CD4-positive, alpha-beta T cell treated with Interleukin-6 at 100 ng/mL for 8 hours (primary cell): ENCODE measurements at regions not wholly inside any gene's neighbourhood (a gene's known extent, or its start where the extent isn't known, plus 50 kb on each side); places are given as distances from the start of the nearest gene placed in this dataset.
"Not testable (repeated sequence)": the region's sequence is repeated elsewhere in the genome, so short reads cannot be mapped to it uniquely, and the experiment has no call there.

Source experiments
- DNase-seq: peaks from one replicate; pipeline ENCODE4 v3.0.0-alpha.2; 2020; ENCODE audit warnings: mixed read lengths, low spot score

GRCh38 chr13:21879263-21879914 is 208.5 kb downstream of the FGF9 start:
- DNase-seq = no peak

DNA sequence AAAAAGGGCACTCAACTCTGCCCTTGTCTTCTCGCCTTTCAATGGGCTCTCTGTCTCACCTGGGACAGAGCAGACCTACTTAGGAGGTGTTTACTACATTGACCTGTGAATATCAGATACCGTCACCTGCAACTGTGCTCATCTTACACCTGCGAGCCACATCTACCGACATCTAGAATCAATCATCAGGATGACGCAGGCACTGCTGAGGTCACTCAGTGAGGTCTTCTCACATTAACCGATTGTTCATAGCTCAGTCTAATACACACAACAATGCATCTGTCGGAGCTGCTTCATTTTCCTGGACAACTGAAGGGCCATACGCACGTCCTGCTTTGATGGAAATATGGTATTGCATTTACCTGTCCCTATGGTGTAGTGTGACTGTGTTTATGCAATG is 211.9 kb downstream of the FGF9 start:
- no peak for DNase-seq

GRCh38 chr13:21883713-21884112 is 212.8 kb downstream of the FGF9 start:
- no peak for DNase-seq

DNA sequence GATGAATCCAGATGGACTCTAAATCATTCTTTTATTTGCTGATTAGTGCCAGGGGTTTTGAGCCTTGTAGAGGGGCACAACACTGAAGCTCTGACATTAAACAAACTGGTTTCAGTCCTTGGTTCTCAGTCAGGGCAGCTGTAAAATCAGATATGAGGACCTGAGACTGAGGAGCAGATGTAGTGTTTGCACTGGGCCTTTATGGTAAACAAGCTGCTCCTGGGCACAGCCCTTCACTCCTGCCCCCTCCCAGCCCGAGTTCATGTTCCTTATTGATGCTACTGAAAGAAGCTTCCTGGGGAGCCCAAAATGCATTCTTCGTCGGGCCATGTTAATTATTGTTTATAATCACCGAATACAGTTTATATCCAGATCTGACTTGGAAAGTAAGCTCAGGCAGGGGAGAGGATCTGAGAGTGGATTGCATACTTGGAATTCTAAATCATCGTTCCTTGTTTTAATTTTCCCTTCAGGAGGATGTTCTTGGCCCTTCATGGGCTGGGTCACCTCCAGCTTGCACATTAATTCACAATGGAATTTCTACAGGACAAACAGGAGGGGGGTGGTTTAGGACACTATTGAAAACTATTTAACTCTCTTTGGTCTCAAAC is 213.5 kb downstream of the FGF9 start:
- DNase-seq = no peak

GRCh38 chr13:21884965-21885567 is 214.2 kb downstream of the FGF9 start:
- DNase-seq = no peak

DNA sequence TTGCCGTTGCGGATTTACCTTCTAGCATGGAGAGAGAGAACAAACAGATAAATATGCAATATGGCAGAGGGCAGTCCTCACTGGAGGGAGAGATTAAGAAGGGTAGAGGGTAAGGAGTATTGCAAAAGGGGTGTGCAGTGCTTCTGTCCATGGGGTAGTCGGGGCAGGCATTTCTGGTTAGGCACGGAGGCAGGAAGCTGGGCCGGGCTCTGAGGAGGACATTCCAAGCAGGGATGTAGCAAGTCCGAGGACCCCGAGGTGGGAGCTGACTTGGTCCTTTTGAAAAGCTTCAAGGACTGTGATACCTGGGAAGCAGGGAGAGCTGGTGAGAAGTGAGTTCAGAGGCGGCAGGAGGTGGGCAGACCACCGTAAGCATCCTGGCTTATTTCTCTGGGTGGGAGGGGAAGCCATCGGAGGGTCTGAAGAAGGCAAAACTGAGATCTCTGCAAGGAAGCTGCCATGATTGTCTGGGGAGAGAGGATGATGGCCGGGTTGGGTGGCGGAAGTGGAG is 214.9 kb downstream of the FGF9 start:
- DNase-seq = no peak

DNA sequence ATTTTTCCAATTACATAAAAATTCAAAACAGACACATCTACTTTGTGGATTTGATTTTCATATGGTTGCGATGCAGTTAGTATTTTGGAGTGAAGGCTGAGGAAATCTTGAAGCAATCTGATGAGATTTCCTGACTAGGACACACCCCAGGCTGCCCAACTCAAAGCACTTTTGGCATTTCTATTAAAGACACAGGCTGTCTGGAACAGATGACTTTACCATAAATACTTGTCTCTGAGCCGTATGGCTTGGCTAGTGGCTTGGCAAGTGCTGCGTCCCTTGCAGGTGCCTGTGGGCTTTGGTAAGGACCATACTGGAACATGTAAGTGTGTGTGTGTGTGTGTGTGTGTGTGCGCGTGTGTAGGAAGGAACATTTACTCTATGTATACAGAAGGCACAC is 218.8 kb downstream of the FGF9 start:
- DNase-seq = no peak

GRCh38 chr13:21890220-21890619 is 219.3 kb downstream of the FGF9 start:
- DNase-seq = not testable (repeated sequence)

- DNase-seq = no peak
Measured at GRCh38 chr13:21894091-21894490, 223.2 kb downstream of the FGF9 start.

GRCh38 chr13:21894703-21895699 is 224.1 kb downstream of the FGF9 start:
- DNase-seq = no peak

- DNase-seq = no peak
Measured at GRCh38 chr13:21895779-21896178, 224.9 kb downstream of the FGF9 start.

DNA sequence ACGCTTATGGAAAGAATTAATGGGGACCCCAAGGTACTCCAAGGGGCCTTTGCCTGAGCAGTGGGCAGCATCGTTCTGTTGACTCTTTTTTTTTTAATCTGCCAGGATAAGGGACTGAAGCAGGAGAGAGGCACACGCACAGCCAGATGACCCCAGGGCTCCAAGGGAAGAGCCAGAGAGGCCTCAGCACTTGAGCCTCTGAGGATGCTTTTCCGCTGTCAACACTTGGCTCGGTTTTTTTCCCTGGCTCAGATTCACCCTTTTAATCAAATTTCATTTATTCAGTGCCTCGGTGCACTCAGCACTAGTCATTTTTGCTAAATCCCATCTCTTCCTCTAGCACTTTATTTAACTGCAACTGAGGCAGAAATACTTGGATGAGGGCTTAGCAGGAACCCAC is 226.3 kb downstream of the FGF9 start:
- no peak for DNase-seq

GRCh38 chr13:21898459-21898858 is 227.6 kb downstream of the FGF9 start:
- DNase-seq = no peak

- no peak for DNase-seq
Measured at GRCh38 chr13:21898945-21899344, 228.1 kb downstream of the FGF9 start.

DNA sequence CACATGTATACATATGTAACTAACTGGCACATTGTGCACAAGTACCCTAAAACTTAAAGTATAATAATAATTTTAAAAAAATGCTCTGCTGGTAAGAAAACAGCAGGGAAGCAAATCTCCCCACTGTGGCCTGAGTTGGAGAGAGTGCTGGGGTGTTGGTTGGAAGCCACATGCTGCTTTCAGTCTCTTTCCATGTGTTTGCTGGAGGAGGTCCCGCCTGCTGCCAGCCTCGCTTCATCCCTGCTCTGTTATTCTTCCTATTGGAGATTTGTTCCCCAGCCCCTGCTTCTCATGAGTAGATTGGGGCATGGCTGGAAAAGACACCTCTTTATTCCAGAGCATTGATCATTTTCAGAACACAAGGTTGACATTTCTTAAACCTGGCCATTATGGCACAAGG is 230.5 kb downstream of the FGF9 start:
- DNase-seq = no peak

DNA sequence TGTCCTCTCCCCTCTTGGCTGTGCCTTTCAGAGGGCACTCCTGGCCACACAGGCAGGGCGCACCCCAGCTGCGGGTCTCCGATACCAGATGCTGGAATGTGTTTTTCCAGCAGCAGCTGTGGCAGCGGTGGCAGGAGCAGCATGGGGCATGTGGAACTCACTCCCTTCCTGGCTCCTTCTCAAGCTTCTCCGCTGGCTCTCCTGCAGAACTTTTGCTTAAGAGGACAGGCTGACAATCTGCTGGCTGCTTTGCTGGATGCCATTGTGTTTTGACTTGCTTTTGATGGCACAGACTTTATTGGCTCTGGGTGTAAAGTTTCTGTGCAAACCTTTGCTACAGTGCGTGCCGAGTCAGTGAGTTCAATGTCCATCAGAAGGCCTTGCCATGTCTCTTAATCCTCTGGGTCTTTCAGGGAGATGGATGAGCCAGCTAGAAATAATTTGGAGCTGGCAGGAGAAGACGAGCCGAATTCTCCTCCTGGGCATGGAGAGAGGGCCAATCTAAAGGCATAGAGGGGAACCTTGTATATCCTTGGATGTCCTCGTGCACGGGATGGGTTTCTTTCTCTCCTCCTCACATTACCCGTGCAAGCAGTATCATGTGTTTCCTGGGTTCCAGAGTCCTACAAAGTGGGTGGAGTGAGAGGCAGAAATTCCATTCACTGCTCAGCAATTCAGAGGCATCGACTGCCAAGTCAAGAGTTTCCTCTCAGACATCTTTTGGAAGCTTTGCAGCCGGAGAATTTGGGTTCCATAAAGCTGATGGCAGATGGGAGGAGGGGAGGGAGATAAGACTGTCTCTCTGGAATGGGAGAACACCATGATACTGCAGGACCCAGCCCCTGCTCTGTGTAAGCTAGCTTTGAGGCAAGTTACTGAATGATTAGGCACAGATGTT is 231.2 kb downstream of the FGF9 start:
- no peak for DNase-seq

- no peak for DNase-seq
Measured at GRCh38 chr13:21902709-21903098, 231.8 kb downstream of the FGF9 start.

DNA sequence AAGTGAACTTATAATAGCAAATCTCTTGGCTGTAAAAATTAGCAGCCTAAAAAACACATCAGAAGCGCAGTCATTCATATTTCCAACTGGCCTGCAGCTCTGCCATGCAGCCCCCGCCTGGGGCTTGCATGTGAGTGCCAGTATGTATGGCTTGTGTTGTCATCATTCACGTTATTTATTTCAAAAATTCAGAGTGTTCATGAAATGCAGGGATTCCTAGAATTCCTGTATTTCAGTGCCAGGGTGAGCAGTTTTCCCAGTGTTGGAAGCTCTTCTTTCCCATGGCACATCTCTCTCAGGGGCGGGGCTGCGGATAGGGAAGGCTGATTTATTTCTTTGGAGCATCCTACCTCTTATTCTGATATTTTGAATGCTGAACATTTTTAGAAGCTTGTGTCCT is 234.6 kb downstream of the FGF9 start:
- DNase-seq = no peak

GRCh38 chr13:21909331-21909730 is 238.5 kb downstream of the FGF9 start:
- DNase-seq = no peak

- no peak for DNase-seq
Measured at GRCh38 chr13:21910546-21910945, 239.7 kb downstream of the FGF9 start.

GRCh38 chr13:21911646-21912298 is 240.9 kb downstream of the FGF9 start:
- no peak for DNase-seq
